ENCODE measurements at regions not wholly inside any gene's neighbourhood (a gene's known extent, or its start where the extent isn't known, plus 50 kb on each side); places are given as distances from the start of the nearest gene placed in this dataset.
A peak's percentile ranks its signal among the peaks of the same experiment; 100 is the strongest.

GRCh38 chr10:128854963-128855362, 612.1 kb upstream of the MGMT start:
- peak; percentile 54 for DNase-seq (ENCODE audit: low read depth)

- DNase-seq (ENCODE audit: low read depth): no peak
Observed at GRCh38 chr10:128855618-128856428, 611.2 kb upstream of the MGMT start.

GRCh38 chr10:128859738-128860386, 607.2 kb upstream of the MGMT start:
- no peak for DNase-seq (ENCODE audit: low read depth)

GRCh38 chr10:128860574-128860973, 606.5 kb upstream of the MGMT start:
- no peak for DNase-seq (ENCODE audit: low read depth)

GRCh38 chr10:128861018-128861901, 605.8 kb upstream of the MGMT start:
- no peak for DNase-seq (ENCODE audit: low read depth)

GRCh38 chr10:128863411-128863810, 603.6 kb upstream of the MGMT start:
- DNase-seq (ENCODE audit: low read depth): no peak

GRCh38 chr10:128863823-128864405, 603.1 kb upstream of the MGMT start:
- no peak for DNase-seq (ENCODE audit: low read depth)

GRCh38 chr10:128864554-128865295, 602.3 kb upstream of the MGMT start:
- DNase-seq (ENCODE audit: low read depth): no peak

- DNase-seq (ENCODE audit: low read depth): no peak
Observed at GRCh38 chr10:128865436-128866195, 601.4 kb upstream of the MGMT start.

GRCh38 chr10:128866551-128866950, 600.5 kb upstream of the MGMT start:
- DNase-seq (ENCODE audit: low read depth): no peak

- no peak for DNase-seq (ENCODE audit: low read depth)
Observed at GRCh38 chr10:128867210-128867609, 599.8 kb upstream of the MGMT start.

- no peak for DNase-seq (ENCODE audit: low read depth)
Observed at GRCh38 chr10:128867819-128868218, 599.2 kb upstream of the MGMT start.

GRCh38 chr10:128868481-128868880, 598.6 kb upstream of the MGMT start:
- DNase-seq (ENCODE audit: low read depth): no peak

GRCh38 chr10:128869101-128869749, 597.8 kb upstream of the MGMT start:
- DNase-seq (ENCODE audit: low read depth): no peak

GRCh38 chr10:128870830-128871597, 596.0 kb upstream of the MGMT start:
- no peak for DNase-seq (ENCODE audit: low read depth)

GRCh38 chr10:128871671-128872231, 595.3 kb upstream of the MGMT start:
- DNase-seq (ENCODE audit: low read depth): no peak

- no peak for DNase-seq (ENCODE audit: low read depth)
Observed at GRCh38 chr10:128873411-128874054, 593.5 kb upstream of the MGMT start.

- DNase-seq (ENCODE audit: low read depth): no peak
Observed at GRCh38 chr10:128874331-128874730, 592.7 kb upstream of the MGMT start.

All from stromal cell of bone marrow (primary cell).